NCI-H2081 (cell line): ENCODE measurements at regions not wholly inside any gene's neighbourhood (a gene's known extent, or its start where the extent isn't known, plus 50 kb on each side); places are given as distances from the start of the nearest gene placed in this dataset.
"Not testable (repeated sequence)": the region's sequence is repeated elsewhere in the genome, so short reads cannot be mapped to it uniquely, and the experiment has no call there.

Source experiments
- DNase-seq, 2 experiments: peaks; one replicate each; lab custom pipeline; 2025; lab: John Stamatoyannopoulos, UW

DNA sequence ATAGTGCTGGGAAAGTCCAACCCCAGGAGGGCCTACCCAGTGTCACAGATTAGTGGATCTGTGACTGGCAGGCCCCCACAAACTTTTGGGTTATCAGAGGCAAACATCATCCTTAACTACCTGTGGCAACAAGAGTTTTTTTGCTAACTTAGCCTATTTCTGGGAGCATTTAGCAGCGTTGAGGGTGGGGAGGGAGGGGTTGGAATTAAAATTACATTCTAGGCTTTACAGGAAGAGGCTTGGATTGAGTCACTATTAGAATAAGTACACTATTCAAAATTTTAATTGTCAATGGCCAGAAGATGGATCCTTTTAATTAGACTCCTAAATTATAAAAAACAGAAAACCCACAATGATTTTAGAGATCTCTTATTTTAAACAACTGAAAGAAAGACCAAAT lies 267.9 kb upstream of the NPSR1 start:
- DNase-seq = no peak

DNA sequence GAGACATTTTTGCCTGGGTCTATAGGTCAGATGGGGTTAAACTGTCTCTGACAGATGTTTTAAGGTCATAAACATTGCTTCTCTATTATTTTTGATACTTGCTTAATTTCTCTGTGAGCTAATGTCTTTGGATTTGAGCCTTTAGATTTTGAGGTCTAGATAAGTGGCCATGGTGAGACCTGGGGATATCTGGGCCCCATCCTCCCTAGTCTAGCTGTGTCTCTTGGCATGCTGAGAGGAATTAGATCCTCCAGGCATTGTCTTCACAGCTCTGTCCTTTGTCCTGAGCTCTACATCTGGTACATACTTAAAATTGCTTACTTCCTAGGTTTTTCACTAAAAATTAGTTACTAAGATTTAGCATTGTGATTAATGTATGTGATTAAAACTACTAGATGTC lies 265.0 kb upstream of the NPSR1 start:
- no peak for DNase-seq

DNA sequence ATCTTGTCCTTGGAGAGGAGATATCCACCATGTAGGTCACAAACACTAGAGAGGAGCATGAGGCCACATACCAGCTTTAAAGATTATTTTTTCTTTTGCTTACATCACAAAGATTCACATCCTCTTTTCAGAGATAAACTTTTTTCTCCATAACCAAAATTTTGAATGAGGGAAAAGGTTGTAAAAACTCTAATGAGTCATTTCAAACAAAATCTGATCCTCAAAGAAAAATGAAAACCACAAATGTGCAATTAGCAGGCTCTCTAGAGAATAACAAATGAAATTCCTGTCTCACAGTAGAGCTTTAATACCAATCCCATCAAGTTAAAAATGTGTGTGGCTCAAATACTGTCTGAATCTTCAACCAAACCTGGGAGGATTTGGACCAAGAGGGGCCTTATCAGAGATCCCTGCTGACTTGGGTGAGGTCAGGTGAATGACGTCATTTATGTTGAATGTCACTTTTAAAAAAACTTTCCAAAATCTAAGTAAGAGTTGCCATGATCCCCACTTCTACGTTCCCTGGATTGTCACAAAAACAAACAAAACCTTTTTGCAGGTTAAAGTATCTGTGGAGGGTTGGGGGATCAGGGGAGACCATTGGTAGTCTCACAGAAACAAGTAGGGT lies 261.5 kb upstream of the NPSR1 start:
- no peak for DNase-seq

DNA sequence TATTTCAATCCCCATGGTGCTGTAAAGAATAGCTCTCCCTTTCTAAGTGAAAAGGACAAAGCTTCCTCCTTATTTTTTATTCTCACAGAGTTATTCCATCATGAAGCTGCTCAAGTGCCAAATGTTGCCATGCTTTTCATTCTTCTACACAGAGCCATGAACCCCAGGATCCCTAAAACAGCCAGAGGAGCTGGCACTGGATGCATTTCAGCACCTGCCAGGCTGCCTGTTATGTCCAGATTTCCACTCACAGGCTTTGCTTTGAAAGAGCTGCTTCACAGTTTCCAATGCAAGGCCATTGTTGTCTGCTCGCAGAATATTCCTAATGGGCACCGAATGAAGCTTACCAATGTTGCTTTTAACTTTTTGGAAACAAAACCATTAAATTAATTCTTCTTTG lies 256.2 kb upstream of the NPSR1 start:
- DNase-seq = no peak

DNA sequence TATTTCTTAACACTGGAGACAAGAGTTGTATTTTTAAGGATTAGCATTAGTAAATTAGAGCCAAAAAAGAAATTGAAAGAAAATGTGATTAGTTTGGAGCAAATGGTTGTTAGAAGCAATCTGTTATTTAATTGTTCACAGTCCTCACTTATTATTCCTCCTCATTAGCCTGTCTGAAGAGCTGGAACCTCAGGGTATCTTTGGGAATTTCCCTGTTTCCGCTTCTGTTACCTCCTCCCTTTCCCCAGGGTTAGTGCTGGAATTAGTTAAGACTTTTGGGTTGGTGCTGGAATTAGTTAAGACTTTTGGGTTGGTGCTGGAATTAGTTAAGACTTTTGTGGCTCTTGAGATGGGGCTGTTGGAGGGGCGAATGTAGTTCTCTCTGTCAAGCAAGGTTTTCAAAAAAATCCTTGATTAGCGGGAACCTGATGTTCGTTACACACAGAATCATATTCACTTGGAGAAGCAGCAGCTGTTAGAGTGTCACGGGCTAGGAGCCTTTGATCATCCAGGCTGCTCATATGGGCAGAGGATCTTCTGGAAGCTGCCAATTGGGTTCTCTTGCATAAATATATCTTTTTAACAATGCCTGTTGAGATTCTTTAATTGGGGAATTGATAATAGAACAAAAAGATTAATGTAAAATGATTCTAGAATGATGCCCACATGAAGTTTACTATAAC lies 251.0 kb upstream of the NPSR1 start:
- no peak for DNase-seq

DNA sequence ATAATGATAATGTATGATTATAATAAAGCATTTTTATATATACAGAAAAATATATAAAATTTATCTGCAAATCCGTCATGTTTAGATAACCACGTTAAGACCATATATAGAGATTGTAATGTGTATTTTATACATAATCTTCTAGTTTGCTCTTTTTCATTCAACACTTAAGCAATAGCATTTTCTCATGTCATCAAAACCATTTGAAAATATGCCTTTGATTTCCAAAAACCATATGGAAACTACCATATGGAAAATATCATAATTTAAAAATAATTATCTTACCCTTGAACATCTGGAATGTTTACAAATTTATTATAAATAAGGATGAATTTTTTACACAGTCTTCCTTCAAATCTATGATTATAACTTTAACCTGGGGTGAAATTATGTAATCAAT lies 250.4 kb upstream of the NPSR1 start:
- DNase-seq = no peak

DNA sequence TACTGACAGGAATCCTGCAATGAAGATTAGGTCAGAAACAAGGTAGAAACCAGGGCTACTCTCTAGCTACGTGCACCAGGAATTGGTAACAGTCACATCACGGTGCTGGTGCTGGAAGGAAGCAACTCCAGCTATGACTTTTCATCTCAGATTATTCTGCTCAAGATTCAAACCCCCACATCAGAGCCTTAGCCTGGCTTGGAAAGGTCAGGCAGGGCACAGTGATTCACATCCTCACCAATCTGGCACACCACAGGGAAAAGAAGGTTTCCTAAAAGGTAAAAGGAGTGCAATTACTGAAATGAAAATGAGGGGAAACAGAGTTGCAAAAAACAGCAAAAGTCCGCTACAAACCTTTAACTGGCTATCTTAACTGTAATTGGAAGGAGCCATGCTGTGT lies 240.2 kb upstream of the NPSR1 start:
- no peak for DNase-seq

DNA sequence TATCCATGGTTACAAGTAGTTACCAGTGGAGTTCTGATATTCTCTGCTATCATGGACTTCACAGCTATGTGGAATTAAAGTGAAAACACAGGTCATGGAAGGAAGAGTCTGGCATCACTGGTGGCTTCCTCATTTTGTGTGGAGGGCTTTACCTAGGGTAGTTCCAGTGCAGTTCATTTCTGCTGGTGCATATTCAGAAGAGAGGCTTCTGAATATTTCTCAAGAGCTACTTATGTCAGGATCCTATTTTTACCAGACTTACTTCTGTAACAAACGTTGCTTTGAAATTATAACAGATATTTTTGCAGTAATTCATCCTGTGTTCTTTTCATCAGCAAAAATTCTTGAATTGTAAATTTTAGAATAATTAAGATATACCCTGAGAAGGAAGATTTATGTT lies 236.5 kb upstream of the NPSR1 start:
- no peak for DNase-seq

DNA sequence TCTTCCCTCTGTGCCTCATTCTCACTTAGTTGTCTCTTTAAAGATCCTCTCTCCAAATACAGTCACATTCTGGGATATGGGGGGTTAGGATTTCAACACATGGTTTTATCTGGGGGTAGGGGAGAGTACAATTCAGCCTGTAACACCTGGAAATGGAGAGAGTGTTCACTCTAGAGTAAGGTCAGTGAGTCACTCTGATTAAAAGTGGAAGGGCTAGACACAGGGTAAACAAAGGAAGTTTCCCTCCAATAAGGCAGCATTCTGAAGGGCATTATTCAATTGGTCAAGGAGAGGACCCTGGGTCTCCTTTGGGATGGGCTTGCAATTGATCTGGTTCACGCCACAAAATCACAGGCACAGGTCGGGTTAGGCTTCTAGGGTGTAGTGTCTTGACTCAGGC lies 232.8 kb upstream of the NPSR1 start:
- no peak for DNase-seq

DNA sequence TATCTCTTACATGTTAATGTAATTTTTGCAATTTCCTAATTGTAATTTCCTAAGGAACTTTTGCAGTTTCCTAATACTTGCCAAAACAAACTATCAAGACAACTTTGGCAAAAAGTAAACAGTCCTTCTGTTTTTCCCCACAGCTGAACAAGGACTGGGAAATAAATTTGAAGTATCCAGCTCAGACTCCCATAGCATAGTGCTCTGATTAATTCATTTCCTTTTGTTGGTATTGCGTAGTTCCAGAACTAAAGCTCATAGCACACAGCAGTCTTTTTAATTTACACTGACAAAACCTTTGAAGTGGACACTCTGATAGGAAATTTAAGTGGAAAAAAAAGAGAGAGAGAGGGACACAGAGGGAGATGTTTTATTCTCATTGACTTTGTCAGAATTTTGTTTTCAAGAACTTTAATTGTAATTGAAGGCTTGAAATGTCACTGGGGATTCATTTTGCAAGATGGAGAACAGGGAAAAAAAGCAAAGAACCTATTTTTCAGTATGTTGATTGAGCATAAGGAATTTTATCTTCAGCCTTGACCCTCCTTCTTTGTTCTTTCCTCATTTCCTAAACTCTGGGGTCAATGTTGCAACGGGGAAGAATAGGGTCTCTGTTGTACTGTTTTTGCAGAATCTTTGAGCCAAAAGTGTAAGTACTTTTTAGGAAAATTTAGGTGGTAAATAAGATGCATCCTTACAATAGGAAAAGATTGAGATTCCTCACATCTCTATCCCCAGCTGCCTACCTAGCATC lies 232.2 kb upstream of the NPSR1 start:
- no peak for DNase-seq

DNA sequence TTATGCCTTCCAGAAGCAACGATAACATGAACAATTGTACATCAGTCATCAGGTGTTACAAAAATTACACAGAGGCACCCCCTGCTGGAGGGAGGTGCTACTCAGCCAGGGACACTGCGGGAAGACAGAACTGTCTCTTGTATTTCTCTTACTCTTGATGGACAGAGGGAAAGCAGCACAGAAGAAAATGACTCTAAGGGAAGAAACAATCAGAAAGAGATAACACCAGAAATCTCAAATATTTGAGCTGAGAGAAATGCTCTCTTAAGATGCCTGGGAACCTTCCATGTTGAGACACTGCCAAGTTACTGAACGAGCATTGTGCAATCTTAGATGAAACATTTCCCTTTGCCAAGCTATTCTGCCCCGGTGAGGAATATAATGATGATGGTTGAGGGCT lies 227.6 kb upstream of the NPSR1 start:
- no peak for DNase-seq

DNA sequence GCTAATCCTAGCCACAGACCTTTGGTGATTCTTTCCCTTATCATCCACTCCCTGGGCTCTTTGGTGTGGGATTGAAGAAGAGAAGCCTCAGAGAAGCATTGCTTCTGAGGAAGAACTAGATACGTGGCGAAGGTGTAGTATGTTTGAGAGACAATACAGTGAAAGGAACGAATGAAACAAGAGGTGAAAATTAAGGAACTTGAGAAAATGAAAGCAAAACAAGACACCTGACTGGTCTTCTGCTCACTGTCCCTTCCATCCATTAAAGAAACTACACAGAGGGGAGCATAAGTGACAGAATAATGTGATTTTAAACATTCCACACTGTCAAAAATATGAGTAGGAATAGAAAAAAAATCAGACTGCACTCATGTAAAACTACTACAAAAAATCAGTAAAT lies 219.6 kb upstream of the NPSR1 start:
- no peak for DNase-seq

DNA sequence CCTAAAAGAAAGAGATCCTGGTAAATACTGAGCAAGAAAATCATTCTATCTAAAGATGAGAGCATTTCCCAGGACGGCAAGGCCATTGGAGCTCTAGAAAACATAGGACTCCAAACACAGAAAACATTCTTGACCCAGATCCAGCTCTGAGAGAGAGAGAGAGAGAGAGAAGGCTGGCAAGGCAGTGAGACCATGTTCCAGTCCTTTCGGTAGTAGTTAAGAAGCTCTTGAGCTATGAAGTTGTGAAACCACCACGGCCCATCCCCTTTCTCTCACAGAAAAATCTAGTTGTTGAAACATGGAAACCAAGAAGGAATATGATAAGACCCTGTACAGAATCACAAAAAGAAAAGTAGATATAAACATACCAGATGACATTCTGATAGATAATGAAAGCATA lies 212.4 kb upstream of the NPSR1 start:
- DNase-seq = no peak

DNA sequence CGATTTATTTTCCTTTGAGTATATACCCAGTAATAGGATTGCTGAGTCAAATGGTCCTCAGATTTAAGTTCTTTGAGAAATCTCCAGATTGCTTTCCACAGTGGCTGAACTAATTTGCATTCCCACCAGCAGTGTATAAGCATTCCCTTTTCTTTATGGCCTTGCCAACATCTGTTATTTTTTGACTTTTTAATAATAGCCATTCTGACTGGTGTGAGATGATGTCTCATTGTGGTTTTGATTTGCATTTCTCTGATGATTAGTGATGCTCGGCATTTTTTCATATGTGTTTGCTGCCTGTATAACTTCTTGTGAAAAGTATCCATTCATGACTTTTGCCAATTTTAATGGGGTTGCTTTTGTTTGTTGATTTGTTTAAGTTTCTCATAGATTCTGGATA lies 209.5 kb upstream of the NPSR1 start:
- DNase-seq = not testable (repeated sequence)

DNA sequence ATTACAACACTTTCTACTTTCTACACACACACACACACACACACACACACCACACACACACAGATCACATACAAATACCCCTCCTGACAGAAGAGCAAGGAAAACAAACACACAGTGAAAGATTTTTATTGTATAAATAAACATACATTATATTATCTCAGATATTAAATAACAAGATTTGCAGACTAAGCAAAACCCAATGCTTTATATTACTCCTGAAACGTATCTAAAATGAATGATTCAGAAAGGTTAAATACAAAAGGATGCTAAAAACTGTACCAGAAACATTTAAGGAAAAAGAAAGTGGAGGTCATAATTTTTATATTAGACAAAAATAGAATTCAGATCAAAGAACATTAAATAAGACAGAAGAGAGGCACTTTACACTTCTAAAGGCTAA lies 208.3 kb upstream of the NPSR1 start:
- no peak for DNase-seq

DNA sequence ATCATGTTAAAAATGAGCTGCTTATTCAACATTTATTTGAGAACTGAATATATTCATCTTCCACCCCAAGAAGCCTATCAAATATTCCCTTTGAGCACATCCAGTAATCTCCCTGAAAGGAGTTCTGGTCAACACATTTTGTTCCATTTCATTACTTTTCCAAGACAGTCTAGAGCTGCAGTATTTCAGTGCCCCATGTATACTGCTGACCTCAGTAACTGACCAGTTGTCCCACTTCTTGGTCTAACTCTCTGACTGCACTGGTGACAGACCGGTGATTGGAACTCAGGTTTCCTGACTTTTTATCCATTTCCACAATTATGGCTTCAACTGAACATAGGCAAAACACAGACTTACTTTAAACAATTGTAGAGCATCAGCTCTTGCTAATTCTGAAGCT lies 206.8 kb upstream of the NPSR1 start:
- no peak for DNase-seq

DNA sequence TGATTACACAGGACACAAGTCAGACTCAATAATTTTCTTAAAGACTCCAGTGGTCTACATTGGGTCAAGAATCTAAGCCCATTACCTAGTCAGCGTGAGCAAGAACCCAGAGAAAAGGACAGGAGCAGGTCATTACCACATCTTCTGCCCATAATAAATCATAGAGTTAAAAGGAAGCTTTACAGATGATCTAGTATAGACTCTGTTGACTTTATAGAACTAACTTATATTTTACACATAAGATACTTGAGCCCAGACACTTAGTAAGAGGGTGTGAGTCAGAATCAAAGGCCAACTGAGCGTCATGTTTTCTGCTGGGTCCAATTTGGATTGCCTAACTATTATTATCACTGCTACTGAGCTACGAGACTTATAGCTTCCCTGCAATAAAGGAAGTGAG lies 206.1 kb upstream of the NPSR1 start:
- DNase-seq = no peak

DNA sequence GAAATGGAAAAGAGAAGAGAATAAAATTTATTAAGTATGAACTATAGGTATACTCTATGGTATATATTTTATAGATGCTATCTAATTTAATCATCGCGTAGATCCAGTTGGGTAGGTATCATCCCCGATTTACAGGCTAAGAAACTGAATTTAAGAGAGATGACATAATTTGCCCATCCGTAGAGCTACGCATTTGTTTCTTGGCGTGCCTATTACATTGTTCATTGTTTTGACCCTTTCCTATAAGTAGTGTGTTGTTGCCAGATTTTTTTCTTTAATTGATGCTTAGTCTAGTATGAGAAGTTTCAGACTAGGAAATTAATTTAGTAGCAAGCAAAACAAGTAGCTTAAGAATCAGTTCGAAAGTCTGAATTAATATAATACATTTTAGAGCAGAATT lies 205.7 kb upstream of the NPSR1 start:
- DNase-seq = no peak

DNA sequence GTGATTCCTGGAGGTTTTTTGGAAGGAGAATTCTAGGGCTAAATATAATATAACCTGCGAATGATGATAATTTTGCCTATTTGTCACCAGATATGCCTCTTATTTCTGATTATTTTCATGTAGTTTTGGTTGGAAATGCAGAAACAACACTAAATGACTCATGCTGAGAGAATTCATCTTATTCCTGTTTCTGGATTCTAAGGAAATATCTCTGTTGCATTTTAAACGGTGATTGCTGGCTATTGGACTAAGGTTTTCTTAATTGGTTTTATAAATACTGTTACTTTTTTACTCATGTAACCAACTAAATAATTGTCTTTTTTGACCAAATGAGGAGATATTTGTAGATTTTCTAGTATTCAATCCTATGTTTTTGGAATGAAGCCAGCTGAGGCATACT lies 204.9 kb upstream of the NPSR1 start:
- no peak for DNase-seq

DNA sequence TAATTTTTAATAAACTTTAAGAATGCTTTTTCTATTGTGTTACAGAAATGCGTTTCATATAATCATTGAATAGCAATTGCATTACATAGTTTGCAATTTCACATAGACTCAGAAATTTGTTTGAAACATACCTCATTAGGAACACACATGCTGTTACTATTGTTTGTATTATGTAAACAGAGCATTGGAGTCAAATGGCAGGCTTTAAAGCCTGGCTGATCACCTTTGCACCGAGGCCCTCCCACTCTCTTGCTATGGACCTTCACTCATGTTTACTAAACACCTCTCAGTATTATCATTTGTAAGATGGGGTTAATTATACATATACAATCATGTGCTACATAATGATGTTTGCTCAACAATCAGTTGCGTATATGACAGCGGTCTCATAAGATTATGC lies 203.6 kb upstream of the NPSR1 start:
- DNase-seq = peak; percentile 18 to 46

DNA sequence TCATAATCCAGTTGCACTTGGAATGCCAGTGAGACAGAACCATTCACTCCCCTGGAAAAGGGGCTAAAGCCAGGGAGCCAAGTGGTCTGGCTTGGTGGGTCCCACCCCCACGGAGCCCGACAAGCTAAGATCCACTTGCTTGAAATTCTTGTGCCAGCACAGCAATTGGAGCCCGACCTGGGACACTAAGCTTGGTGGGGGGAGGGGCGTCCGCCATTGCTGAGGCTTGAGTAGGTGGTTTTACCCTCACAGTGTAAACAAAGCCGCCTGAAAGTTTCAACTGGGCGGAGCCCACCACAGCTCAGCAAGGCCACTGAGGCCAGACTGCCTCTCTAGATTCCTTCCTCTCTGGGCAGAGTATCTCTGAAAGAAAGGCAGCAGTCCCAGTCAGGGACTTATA lies 200.7 kb upstream of the NPSR1 start:
- no peak for DNase-seq

DNA sequence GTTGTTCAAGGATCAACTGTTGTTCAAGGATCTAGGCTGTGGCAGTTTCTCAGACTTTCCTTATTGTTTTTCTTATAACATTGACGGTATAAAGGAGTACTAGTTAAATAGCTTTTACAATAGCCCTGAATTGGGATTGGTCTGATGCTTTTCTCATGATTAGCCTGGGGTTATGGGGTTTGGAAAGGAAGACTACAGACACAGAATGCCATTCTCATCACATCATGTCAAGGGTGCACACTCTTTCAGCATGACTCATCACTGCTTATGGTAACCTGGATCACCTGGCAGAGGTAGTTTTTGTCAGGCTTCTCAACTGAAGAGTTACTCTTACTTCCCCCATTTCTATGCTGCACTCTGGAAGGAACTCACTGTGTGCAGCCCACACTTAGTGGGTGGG lies 194.2 kb upstream of the NPSR1 start:
- no peak for DNase-seq

DNA sequence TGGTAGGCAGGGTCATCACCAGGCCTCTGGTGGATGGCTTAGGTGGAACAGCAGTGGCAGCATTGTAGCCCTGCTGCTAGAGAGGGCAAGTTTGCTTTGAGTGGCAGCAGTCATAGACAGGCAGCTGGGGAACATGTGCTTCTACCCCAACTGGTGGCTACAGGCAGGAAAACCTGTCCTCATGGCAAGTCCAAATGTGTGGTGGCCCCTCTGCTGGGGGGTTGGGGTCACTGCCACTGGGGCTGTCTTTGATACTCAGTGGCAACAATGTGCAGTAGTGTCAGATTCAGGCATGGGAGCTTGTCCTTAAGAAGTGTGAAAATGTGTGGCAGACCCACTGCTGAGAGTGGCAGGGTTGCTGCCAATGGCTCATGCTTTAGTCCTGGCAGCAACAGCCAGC lies 186.2 kb upstream of the NPSR1 start:
- DNase-seq = no peak

DNA sequence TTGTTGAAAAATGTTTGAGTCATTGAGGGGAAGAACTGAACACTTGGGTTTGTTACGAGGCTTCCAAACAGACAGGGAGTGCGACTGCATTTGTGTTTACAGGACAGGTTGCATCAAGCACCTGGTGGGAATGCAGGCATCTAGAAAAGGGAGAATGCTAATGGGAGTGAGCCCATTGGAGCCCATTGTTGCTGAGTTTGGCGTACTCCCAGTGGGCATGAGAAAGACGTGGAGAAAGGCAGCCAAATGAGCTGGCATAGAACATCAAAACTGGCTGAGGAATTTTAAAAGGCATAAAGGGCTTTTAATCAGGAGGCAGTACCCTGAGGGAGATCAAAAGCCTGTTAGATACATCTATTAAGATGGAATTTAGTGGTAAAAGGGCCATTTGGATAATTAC lies 171.6 kb upstream of the NPSR1 start:
- peak in 1 of 2 experiments; percentile 19 for DNase-seq
